ENCODE measurements at regions not wholly inside any gene's neighbourhood (a gene's known extent, or its start where the extent isn't known, plus 50 kb on each side); places are given as distances from the start of the nearest gene placed in this dataset.

GRCh38 chr13:81987677-81988357 is 1646.9 kb upstream of the SPRY2 start:
- Histone ChIP-seq H3K9me3 (ENCODE audit: control insufficient read depth, low read depth, low read length) (no peaks in the 10 kb centered on the region), H3K36me3 (ENCODE audit: control insufficient read depth, insufficient read depth, low read length) (no peaks in the 10 kb centered on the region), H3K27me3 (ENCODE audit: control insufficient read depth, insufficient read depth, low read length) (no peaks in the 10 kb centered on the region), H3K4me1 (ENCODE audit: control insufficient read depth, insufficient read depth, low read length) (no peaks in the 10 kb centered on the region), H3K27ac (ENCODE audit: low read length) (no peak overlapping the region), H3K4me3 (ENCODE audit: low read length) (no peak overlapping the region)
- 50% methylated on average over 2 of the region's 3 CpGs for WGBS (ENCODE audit: insufficient coverage, low lambda C conversion rate)
- DNase-seq: no peak

DNA sequence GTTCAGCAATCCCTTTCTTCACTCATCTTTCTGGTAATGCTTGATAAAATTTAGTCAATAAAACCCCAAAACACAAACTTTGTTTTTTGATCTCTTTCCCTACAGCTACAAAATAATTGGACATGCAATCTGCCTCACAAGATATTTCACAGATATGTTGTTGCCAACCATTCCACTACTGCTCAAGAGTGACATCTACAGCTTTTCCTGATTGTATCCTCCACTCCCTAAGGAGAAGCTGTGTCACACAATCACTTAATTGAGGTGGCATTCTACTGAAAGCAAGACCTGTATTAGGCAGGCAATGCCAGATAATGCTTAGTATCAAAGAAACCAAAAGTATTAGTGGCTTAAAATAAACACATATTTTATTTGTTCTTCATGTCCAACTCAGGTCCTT is 1646.2 kb upstream of the SPRY2 start:
- Histone ChIP-seq H3K4me1 (ENCODE audit: control insufficient read depth, insufficient read depth, low read length) (no peaks in the 10 kb centered on the region), H3K27ac (ENCODE audit: low read length) (no peak overlapping the region), H3K4me3 (ENCODE audit: low read length) (no peak overlapping the region), H3K9me3 (ENCODE audit: control insufficient read depth, low read depth, low read length) (no peaks in the 10 kb centered on the region), H3K27me3 (ENCODE audit: control insufficient read depth, insufficient read depth, low read length) (no peaks in the 10 kb centered on the region), H3K36me3 (ENCODE audit: control insufficient read depth, insufficient read depth, low read length) (no peaks in the 10 kb centered on the region)
- no peak for DNase-seq

DNA sequence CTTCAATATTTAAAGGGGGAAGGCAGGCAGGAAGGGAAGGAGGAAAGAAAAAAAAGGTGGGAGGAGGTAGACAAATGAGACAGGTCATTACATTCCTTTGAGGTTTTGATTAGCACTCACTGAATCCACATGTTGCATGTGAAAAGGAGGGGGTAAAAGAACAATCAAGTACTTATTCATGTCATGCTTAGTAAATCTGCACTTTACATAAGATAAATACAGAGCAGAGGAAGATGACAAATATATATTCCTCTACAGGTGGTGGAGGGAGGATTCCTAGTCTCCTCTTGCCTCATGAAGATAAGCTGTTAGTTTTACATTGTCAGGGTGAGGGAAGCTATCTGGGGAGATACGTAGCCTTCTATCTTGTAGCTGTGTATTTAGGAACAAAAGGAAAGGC is 1645.4 kb upstream of the SPRY2 start:
- no CpG with 5 or more reads among the region's 1 CpG for WGBS (ENCODE audit: insufficient coverage, low lambda C conversion rate)
- Histone ChIP-seq H3K4me3 (ENCODE audit: low read length) (no peak overlapping the region), H3K36me3 (ENCODE audit: control insufficient read depth, insufficient read depth, low read length) (no peaks in the 10 kb centered on the region), H3K4me1 (ENCODE audit: control insufficient read depth, insufficient read depth, low read length) (no peaks in the 10 kb centered on the region), H3K27ac (ENCODE audit: low read length) (no peak overlapping the region), H3K9me3 (ENCODE audit: control insufficient read depth, low read depth, low read length) (no peaks in the 10 kb centered on the region), H3K27me3 (ENCODE audit: control insufficient read depth, insufficient read depth, low read length) (no peaks in the 10 kb centered on the region)
- no peak for DNase-seq

DNA sequence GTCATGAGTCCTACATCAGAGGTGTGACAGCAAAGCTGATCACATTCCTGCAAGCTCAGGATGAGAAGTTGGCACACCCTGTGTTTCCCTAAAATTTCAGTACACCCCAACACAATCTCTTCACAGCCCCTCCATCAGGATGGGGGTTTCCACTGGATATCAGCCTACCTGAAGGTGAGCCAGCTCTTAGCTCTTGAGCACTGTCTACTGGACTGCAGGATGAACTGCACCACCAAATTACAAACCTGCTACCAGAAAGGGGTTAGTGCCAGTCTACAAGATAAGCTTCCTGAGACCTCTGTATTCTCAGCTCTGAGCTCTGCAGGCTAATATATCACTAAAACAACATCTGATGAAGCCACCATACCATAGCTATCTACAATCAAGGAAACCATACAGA is 1616.2 kb upstream of the SPRY2 start:
- Histone ChIP-seq H3K4me3 (ENCODE audit: low read length) (no peak overlapping the region), H3K27ac (ENCODE audit: low read length) (no peak overlapping the region), H3K36me3 (ENCODE audit: control insufficient read depth, insufficient read depth, low read length) (no peaks in the 10 kb centered on the region), H3K9me3 (ENCODE audit: control insufficient read depth, low read depth, low read length) (peaks cover 3% of the 10 kb centered on the region), H3K4me1 (ENCODE audit: control insufficient read depth, insufficient read depth, low read length) (no peaks in the 10 kb centered on the region), H3K27me3 (ENCODE audit: control insufficient read depth, insufficient read depth, low read length) (no peaks in the 10 kb centered on the region)
- no peak for DNase-seq

DNA sequence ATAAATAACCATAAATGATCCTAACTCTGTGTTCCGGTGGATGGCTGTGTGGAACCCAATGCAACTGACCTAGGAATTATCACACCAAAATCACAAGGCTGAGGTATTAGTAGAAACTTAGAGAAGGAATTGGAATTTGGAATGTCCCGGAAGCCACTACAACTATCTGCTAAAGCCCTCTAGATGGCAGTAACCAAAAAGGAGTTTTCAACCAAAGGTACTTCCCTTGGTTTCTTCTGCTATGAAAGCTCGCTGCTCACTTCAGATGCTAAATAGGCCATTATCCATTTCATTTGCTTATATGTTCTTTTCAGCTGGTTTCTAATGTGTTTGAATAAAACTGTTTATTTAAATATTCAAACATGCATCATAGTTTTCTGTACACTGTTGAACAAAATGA is 1589.1 kb upstream of the SPRY2 start:
- Histone ChIP-seq H3K27ac (ENCODE audit: low read length) (no peak overlapping the region), H3K4me3 (ENCODE audit: low read length) (no peak overlapping the region), H3K4me1 (ENCODE audit: control insufficient read depth, insufficient read depth, low read length) (no peaks in the 10 kb centered on the region), H3K36me3 (ENCODE audit: control insufficient read depth, insufficient read depth, low read length) (no peaks in the 10 kb centered on the region), H3K9me3 (ENCODE audit: control insufficient read depth, low read depth, low read length) (no peaks in the 10 kb centered on the region), H3K27me3 (ENCODE audit: control insufficient read depth, insufficient read depth, low read length) (no peaks in the 10 kb centered on the region)
- no peak for DNase-seq
- no CpG with 5 or more reads among the region's 3 CpGs for WGBS (ENCODE audit: insufficient coverage, low lambda C conversion rate)

DNA sequence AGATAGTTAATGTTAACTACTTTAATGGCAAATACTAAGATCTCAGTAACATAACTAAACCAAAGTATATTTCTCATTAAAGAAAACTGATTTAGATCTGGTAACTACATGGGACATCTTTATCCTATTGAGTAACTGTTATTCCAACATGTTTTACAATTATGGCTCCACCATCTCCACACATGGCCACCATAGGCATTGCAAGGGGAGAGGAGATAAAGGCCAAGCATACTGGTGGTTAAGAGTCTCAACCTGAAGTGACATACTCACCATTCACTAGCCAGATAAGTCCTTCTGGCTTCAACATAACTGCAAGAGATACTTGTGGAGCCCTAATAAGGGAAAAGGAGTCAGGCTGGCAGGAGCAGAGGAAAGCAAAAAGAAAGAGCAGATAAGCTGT is 1586.4 kb upstream of the SPRY2 start:
- H3K9me3 ChIP-seq (ENCODE audit: control insufficient read depth, low read depth, low read length): no peaks in the 10 kb centered on the region
- DNase-seq: no peak
- H3K36me3 ChIP-seq (ENCODE audit: control insufficient read depth, insufficient read depth, low read length): no peaks in the 10 kb centered on the region
- H3K27me3 ChIP-seq (ENCODE audit: control insufficient read depth, insufficient read depth, low read length): no peaks in the 10 kb centered on the region
- no peak overlapping the region for H3K4me3 ChIP-seq (ENCODE audit: low read length)
- H3K27ac ChIP-seq (ENCODE audit: low read length): no peak overlapping the region
- H3K4me1 ChIP-seq (ENCODE audit: control insufficient read depth, insufficient read depth, low read length): no peaks in the 10 kb centered on the region

- H3K4me3 ChIP-seq (ENCODE audit: low read length): no peak overlapping the region
- no peaks in the 10 kb centered on the region for H3K4me1 ChIP-seq (ENCODE audit: control insufficient read depth, insufficient read depth, low read length)
- WGBS (ENCODE audit: insufficient coverage, low lambda C conversion rate): 44% methylated on average over 1 of the region's 2 CpGs
- no peaks in the 10 kb centered on the region for H3K9me3 ChIP-seq (ENCODE audit: control insufficient read depth, low read depth, low read length)
- no peaks in the 10 kb centered on the region for H3K27me3 ChIP-seq (ENCODE audit: control insufficient read depth, insufficient read depth, low read length)
- no peaks in the 10 kb centered on the region for H3K36me3 ChIP-seq (ENCODE audit: control insufficient read depth, insufficient read depth, low read length)
- no peak for DNase-seq
- no peak overlapping the region for H3K27ac ChIP-seq (ENCODE audit: low read length)
Observed at GRCh38 chr13:81917810-81918209, 1576.9 kb upstream of the SPRY2 start.

DNA sequence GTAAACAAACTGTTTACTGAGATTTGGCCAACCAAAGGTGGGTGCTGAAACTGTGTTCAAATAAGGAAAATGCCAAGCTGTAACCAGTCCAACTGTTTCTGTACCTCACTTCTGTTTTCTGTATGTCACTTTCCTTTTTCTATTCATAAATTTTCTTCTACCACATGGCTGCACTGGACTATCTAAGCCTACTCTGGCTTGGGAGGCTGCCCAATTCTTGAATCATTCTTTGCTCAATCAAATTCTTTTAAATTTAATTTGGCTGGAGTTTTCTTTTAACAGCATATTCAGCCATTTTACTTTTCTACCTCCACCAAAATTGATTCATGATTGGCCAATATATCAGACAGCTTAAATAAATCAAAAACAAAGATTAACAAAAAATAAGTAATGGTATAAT is 1575.5 kb upstream of the SPRY2 start:
- Histone ChIP-seq H3K4me3 (ENCODE audit: low read length) (no peak overlapping the region), H3K4me1 (ENCODE audit: control insufficient read depth, insufficient read depth, low read length) (no peaks in the 10 kb centered on the region), H3K27ac (ENCODE audit: low read length) (no peak overlapping the region), H3K9me3 (ENCODE audit: control insufficient read depth, low read depth, low read length) (no peaks in the 10 kb centered on the region), H3K36me3 (ENCODE audit: control insufficient read depth, insufficient read depth, low read length) (no peaks in the 10 kb centered on the region), H3K27me3 (ENCODE audit: control insufficient read depth, insufficient read depth, low read length) (no peaks in the 10 kb centered on the region)
- no peak for DNase-seq

GRCh38 chr13:81907787-81908372 is 1567.0 kb upstream of the SPRY2 start:
- H3K4me1 ChIP-seq (ENCODE audit: control insufficient read depth, insufficient read depth, low read length): no peaks in the 10 kb centered on the region
- no peaks in the 10 kb centered on the region for H3K36me3 ChIP-seq (ENCODE audit: control insufficient read depth, insufficient read depth, low read length)
- no peak for DNase-seq
- no peaks in the 10 kb centered on the region for H3K27me3 ChIP-seq (ENCODE audit: control insufficient read depth, insufficient read depth, low read length)
- no peak overlapping the region for H3K27ac ChIP-seq (ENCODE audit: low read length)
- 67% methylated on average over 1 of the region's 1 CpG for WGBS (ENCODE audit: insufficient coverage, low lambda C conversion rate)
- H3K9me3 ChIP-seq (ENCODE audit: control insufficient read depth, low read depth, low read length): no peaks in the 10 kb centered on the region
- no peak overlapping the region for H3K4me3 ChIP-seq (ENCODE audit: low read length)

- no CpG with 5 or more reads among the region's 2 CpGs for WGBS (ENCODE audit: insufficient coverage, low lambda C conversion rate)
- DNase-seq: no peak
- no peaks in the 10 kb centered on the region for H3K36me3 ChIP-seq (ENCODE audit: control insufficient read depth, insufficient read depth, low read length)
- H3K27ac ChIP-seq (ENCODE audit: low read length): no peak overlapping the region
- no peak overlapping the region for H3K4me3 ChIP-seq (ENCODE audit: low read length)
- no peaks in the 10 kb centered on the region for H3K27me3 ChIP-seq (ENCODE audit: control insufficient read depth, insufficient read depth, low read length)
- no peaks in the 10 kb centered on the region for H3K4me1 ChIP-seq (ENCODE audit: control insufficient read depth, insufficient read depth, low read length)
- H3K9me3 ChIP-seq (ENCODE audit: control insufficient read depth, low read depth, low read length): peaks cover 8% of the 10 kb centered on the region
Observed at GRCh38 chr13:81888855-81889254, 1547.9 kb upstream of the SPRY2 start.
